ENCODE measurements at regions not wholly inside any gene's neighbourhood (a gene's known extent, or its start where the extent isn't known, plus 50 kb on each side); places are given as distances from the start of the nearest gene placed in this dataset.

- TF ChIP-seq CTCF (conservative IDR thresholded peaks at IDR 0.05; ENCODE audit: low read depth, low read length) (no peak), EZH2 (IDR thresholded peaks at IDR 0.05; ENCODE audit: low read length, unreplicated experiment) (no peak), EZH2phosphoT487 (IDR thresholded peaks at IDR 0.05; ENCODE audit: borderline replicate concordance, low read length) (no peak)
These were observed 354.1 kb upstream of the SEMA3A start for GRCh38 chr7:84548366-84549365.

Data from PC-3 (cell line).